GM13976 (cell line): ENCODE measurements at regions not wholly inside any gene's neighbourhood (a gene's known extent, or its start where the extent isn't known, plus 50 kb on each side); places are given as distances from the start of the nearest gene placed in this dataset.
"Not testable (repeated sequence)": the region's sequence is repeated elsewhere in the genome, so short reads cannot be mapped to it uniquely, and the experiment has no call there.

Experiments used
- DNase-seq: peaks from one replicate; pipeline ENCODE4 v3.0.0; 2012; ENCODE audit warnings: low spot score
- in situ Hi-C: fragments of 300-500 bp; cut with MboI; formaldehyde crosslinking; loops from one replicate; pipeline ENCODE4 v1.12.0; 2022; ENCODE audit warnings: low sequenced_read_pairs, mixed read lengths, inconsistent platforms; ENCODE audit not compliant: unreplicated experiment
- TF ChIP-seq, protein P1 (sequence below): IDR thresholded peaks from 2 replicates; pipeline ENCODE4 v1.5.1; 2012; ENCODE audit warnings: borderline replicate concordance, mild to moderate bottlenecking; ENCODE audit not compliant: insufficient read depth; ENCODE audit errors: extremely low read depth, missing control alignments, control extremely low read depth

DNA sequence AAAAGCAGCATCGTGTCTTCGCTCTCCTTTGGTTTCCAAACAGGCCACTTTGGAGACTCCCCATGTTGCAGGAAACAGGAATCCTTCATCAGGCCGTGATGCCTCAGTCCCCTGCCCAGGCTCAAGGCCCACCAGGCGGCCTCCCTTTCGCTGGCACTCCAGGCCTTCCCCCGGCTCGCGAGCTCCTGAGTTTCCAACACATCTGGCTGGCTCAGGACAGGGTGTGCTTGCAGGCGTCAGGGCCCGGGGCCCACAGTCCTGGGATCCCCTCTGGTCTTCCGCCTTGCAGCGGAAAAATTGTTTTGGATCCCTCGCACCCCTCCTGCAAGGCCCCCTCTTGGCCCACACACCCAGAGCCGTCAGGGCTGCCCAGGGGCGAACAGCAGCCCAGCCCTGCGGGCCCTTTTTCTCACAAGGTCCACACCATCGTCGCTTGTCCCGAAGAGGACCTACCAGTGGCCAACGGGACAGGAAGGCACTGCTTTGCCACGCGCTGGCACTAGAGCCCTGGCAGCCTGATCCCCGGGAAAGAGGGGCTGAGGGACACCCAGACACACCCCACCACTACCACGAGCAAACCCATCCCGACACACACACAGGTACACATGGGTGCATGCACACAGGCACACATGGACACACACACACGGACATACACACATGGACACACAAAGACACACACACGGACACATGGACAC lies 1930.9 kb upstream of the DEFB115 start:
- TF ChIP-seq, protein P1, sequence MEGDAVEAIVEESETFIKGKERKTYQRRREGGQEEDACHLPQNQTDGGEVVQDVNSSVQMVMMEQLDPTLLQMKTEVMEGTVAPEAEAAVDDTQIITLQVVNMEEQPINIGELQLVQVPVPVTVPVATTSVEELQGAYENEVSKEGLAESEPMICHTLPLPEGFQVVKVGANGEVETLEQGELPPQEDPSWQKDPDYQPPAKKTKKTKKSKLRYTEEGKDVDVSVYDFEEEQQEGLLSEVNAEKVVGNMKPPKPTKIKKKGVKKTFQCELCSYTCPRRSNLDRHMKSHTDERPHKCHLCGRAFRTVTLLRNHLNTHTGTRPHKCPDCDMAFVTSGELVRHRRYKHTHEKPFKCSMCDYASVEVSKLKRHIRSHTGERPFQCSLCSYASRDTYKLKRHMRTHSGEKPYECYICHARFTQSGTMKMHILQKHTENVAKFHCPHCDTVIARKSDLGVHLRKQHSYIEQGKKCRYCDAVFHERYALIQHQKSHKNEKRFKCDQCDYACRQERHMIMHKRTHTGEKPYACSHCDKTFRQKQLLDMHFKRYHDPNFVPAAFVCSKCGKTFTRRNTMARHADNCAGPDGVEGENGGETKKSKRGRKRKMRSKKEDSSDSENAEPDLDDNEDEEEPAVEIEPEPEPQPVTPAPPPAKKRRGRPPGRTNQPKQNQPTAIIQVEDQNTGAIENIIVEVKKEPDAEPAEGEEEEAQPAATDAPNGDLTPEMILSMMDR = no peak
- in situ Hi-C loops = no loop called here
- DNase-seq = peak; percentile 45

DNA sequence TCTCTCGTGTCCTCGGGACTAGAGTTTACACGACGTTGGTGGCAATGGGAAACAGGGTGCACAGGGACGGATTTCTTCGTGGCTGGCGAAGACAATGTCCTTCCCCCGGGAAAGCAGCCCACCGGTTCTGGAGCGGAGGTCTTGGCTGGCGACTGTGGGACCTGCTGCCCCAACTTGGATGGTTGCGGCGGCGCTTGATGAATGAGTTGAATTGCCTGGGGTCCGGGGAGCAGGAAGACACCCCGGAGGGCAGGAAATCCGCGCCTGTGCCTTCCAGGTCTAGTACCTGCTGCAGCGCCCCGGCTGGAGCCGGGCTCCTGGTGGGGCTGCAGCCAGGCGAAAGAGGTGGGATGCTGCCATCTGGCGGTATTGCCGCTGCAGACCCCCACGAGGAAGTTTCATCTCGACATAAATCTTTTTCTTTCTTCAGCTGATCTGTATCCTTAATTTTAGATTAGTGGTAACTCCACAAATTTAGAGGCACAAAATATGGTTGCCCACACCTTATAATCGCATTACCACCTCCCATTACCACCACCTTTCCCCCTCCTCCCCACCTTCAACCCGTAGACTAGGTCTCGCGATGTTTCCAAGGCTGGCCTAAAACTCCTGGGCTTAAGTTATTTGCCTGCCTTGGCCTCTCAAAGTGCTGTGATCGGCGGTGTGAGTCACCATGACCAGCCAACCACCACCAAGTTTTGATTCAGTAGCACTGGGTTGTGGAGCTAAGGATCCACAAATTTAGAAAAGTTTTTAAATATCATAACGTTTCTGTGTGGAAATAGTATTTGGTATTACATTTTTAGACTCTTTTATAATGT lies 1929.7 kb upstream of the DEFB115 start:
- in situ Hi-C loops, DNase-seq: not testable (repeated sequence)

DNA sequence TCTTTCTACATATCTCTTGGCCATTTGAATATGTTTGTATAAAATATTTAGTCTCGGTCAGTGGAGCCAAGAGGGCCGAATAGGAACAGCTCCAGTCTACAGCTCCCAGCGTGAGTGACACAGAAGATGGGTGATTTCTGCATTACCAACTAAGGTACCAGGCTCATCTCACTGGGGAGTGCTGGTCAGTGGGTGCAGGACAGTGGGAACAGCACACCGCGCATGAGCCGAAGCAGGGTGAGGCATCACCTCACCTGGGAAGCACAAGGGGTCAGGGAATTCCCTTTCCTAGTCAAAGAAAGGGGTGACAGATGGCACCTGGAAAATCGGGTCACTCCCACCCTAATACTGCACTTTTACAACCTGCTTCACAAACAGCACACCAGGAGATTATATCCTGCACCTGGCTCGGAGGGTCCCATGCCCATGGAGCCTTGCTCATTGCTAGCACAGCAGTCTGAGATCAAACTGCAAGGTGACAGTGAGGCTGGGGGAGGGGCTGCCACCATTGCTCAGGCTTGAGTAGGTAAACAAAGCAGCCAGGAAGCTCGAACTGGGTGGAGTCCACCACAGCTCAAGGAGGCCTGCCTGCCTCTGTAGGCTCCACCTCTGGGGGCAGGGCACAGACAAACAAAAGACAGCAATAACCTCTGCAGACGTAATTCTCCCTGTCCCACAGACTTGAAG lies 1926.9 kb upstream of the DEFB115 start:
- DNase-seq, in situ Hi-C loops: not testable (repeated sequence)

DNA sequence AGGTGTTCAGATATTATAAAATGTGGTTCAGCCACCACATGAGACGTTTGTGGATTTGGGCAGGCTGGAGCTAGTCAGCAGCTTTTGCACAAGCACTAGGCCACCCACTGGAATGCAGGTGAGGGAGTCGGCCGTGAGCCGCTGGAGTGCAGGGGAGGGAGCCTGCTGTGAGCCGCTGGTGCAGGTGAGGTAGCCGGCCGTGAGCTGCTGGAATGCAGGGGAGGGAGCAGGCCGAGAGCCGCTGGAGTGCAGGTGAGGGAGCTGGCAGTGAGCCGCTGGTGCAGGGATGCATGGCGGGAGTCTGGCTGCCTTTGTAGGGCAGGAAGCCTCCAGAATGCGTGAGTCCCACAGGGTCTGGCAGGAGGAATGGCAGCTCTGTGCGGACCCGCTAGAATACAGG lies 1907.6 kb upstream of the DEFB115 start:
- TF ChIP-seq, protein P1 = no peak
- no peak for DNase-seq
- in situ Hi-C loops = no loop called here

DNA sequence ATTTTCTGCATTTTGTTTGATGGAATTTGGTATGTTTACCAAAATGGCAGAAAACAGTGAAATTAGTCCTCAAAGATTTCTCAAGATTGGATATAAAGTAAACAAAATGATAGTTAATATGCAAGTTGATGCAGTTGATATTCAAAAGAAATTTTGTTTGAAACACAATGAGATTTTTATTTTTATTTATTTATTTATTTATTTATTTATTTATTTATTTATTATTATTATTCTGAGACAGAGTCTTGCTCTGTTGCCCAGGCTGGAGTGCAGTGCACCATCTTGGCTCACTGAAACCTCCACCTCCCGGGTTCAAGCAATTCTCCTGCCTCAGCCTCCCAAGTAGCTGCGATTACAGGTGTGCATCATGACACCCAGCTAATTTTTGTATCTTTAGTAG lies 1881.5 kb upstream of the DEFB115 start:
- DNase-seq, in situ Hi-C loops: not testable (repeated sequence)

DNA sequence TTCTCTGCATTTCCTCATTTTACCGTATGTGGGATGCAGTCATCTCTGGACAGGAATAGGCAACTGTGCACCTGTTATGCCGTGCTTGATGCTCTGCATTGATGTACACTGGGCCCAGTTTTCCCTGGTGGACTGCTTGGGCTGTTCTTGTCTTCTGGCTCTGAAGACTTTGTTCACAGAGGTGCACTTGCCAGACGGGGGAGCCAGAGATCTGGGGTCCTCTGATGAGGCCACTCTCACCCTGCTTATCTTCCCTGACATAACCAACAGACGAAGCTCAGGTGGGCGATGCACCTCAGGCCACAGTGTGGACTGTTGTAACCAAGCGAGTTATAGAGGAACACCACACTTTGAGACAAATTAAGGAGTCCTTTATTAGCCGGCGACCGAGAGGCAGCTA lies 1864.6 kb upstream of the DEFB115 start:
- DNase-seq, in situ Hi-C loops: not testable (repeated sequence)

DNA sequence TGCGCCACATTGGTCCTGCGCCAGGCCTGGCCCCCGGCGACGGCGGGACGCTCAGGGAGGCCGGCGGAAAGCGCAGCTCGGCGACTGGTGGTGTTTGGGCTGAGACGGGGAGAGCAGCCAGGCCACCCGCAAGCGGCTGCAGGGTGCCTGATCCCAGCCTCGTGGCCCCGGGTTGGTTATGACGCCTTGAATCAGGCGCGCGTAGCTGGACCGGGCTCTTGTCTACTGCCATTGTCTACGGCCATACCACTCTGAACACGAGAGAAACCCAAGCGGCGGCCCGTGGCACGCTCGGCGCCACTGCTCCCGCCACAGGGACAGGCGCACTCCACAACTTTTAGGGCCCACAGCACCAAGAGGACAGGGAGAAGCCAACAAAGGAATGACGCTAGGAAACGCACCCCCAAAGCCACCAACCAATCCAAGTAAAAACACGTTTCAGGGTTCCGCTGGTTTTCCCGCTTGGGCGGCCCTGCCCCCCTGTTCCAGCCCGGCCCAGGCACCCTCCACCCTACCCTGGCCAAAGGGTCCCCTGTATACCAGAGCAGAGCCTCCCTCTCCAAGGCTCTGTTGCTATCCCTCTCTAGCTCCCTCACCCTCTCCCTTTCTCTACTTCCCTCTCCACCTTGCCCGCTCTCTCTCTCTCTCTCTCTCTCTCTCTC lies 1849.3 kb upstream of the DEFB115 start:
- DNase-seq = peak; percentile 16
- in situ Hi-C loops = no loop called here
- TF ChIP-seq, protein P1 = no peak

DNA sequence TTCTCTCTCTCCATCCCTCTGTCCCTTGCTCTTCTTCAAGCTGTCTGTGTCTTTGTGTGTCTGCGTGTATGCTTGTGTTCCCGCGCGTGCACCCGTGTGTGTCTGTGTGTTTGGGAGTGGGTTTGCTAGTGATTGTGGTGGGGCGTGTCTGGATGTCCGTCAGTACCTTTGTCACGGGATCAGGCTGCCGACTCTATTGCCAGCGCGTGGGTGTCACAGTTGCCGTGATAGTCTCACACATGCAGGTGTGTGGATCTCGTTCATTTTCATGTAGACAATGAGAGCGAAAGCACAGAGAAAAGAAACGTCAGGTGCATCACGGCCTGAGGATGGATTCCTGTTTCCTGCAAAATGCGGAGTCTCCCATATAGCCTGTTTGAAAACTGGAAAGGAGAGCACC lies 1848.8 kb upstream of the DEFB115 start:
- DNase-seq, in situ Hi-C loops: not testable (repeated sequence)

DNA sequence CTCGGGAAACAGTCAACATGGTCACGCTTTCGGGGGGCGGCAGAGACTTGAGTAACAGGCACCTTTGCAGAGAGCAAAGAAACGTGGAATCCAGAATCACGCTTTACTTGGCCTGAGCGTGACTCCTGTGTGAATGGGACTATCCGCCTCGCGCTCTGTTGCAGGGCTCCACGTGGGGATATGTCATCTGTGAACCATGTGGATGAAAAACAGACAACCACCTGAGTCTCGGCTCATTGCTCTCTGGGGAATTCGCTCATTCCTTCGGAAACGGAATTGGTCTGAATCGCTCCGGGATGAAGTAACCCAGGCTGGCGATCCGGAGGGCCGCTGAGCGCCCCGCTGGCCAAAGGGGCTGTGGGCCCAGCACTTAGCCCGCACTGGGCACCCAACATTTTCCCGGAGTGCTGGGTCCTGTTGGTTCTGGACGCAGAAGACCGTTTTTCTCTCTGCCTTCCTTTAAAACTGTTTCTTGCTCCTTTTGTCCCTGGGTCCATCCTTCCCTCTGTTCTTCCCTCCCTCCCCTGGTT lies 1848.2 kb upstream of the DEFB115 start:
- in situ Hi-C loops = not testable (repeated sequence)
- peak; percentile 26 for DNase-seq
